Right lobe of liver (tissue), 4 donors: ENCODE measurements at regions not wholly inside any gene's neighbourhood (a gene's known extent, or its start where the extent isn't known, plus 50 kb on each side); places are given as distances from the start of the nearest gene placed in this dataset.

ENCODE experiments used
- POLR2A ChIP-seq: fragments of 450-650 bp; IDR thresholded peaks from one replicate; pipeline ENCODE4 v1.6.1; 2017; ENCODE audit warnings: antibody characterized with exemption, mild to moderate bottlenecking
- TF ChIP-seq, protein P1 (sequence below), 4 donors: fragments of 200-600 bp in 3 of 4; fragments of 450-650 bp in 1 of 4; IDR thresholded peaks; one replicate each; pipeline versions ENCODE4 v1.5.1 to v1.8.0; 2016 to 2022; ENCODE audit warnings: antibody characterized with exemption in 4 of 4, mild to moderate bottlenecking in 2 of 4
- donor health status: DM: no; HTN: no; CAD: no.
- donor health status: DM: no; HTN: no; CAD: no.
- donor health status: DM: no; HTN: yes; CAD: no.

DNA sequence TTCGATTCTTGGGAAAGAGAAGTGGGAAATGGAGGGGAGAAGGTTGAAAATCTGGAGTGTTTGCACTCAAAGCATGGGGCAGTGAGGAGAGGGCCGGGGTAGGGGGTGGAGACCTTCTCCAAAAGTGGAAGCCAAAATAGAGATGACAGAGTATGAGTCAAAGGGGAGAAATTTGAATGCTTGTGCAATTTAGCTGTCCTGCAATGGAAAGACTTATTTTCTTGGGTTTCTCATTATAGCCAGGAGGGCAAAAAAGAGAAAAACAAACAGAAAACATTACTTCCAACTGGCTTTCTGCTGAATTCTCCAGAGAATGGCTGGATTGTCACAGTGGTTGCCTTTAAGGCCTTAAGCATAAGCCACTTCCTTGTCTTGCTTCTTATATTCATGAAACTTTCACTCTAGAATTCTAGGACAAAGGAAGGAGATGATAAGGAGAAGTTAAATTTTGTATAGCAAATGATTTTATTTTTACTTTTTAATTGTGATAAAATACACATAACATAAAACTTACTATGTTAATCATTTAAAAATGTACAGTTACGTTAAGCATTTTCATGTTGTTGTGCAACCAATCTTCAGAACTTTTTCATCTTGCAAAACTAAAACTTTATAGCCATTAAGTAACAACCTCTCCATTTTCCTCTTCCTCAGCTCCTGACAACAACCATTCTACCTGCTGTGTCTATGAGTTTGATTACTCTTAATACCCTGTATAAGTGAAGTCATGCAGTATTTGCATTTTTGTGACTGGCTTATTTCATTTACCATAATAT is 100.2 kb downstream of the GPR85 start:
- TF ChIP-seq POLR2A = no peak
- TF ChIP-seq, protein P1, sequence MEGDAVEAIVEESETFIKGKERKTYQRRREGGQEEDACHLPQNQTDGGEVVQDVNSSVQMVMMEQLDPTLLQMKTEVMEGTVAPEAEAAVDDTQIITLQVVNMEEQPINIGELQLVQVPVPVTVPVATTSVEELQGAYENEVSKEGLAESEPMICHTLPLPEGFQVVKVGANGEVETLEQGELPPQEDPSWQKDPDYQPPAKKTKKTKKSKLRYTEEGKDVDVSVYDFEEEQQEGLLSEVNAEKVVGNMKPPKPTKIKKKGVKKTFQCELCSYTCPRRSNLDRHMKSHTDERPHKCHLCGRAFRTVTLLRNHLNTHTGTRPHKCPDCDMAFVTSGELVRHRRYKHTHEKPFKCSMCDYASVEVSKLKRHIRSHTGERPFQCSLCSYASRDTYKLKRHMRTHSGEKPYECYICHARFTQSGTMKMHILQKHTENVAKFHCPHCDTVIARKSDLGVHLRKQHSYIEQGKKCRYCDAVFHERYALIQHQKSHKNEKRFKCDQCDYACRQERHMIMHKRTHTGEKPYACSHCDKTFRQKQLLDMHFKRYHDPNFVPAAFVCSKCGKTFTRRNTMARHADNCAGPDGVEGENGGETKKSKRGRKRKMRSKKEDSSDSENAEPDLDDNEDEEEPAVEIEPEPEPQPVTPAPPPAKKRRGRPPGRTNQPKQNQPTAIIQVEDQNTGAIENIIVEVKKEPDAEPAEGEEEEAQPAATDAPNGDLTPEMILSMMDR (IDR thresholded peaks at IDR 0.05) = no peak
